ENCODE measurements at regions not wholly inside any gene's neighbourhood (a gene's known extent, or its start where the extent isn't known, plus 50 kb on each side); places are given as distances from the start of the nearest gene placed in this dataset.

GRCh38 chr6:74334722-74335121, 638.7 kb downstream of the CD109 start:
- Histone ChIP-seq H3K4me3 (ENCODE audit: insufficient read depth, low read length) (no peak overlapping the region), H3K79me2 (ENCODE audit: insufficient read depth, low read length) (no peaks in the 10 kb centered on the region), H3K27me3 (ENCODE audit: insufficient read depth, low read length) (no peaks in the 10 kb centered on the region), H3K4me1 (ENCODE audit: insufficient read depth, low read length) (peaks cover 4% of the 10 kb centered on the region), H3K4me2 (ENCODE audit: insufficient read depth, low read length) (no peak overlapping the region), H3K36me3 (ENCODE audit: insufficient read depth, low read length) (no peaks in the 10 kb centered on the region), H3K9me3 (ENCODE audit: low read depth, low read length) (no peaks in the 10 kb centered on the region), H4K20me1 (ENCODE audit: insufficient read depth, low read length) (no peaks in the 10 kb centered on the region), H2AFZ (ENCODE audit: low read length) (no peak overlapping the region), H3K27ac (ENCODE audit: low read depth, low read length) (no peak overlapping the region)
- no peak for DNase-seq (ENCODE audit: insufficient read length, low spot score, missing footprints)
- TF ChIP-seq CTCF (IDR thresholded peaks at IDR 0.05; ENCODE audit: extremely low read depth, low read depth, low read length): no peak

DNA sequence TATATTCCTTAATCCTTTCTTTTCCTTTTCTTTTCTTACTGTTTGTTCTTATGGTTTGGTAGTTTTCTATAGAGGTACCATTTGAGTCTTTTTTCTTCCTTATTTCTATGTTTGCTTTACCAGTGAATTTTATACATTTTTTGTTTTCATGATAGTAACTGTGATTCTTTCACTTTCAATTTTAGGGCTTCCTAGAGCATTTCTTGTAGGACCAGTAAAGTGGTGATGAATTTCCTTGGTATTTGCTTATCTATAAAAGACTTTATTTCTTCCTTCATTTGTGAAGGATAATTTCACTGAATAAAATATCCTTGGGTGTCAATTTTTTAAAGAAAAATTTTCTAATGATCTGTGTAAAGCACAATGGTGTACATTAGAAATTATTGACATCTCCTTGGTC, 637.4 kb downstream of the CD109 start:
- Histone ChIP-seq H3K79me2 (ENCODE audit: insufficient read depth, low read length) (no peaks in the 10 kb centered on the region), H2AFZ (ENCODE audit: low read length) (peak overlapping the region; percentile 48), H3K4me1 (ENCODE audit: insufficient read depth, low read length) (peaks cover 4% of the 10 kb centered on the region), H3K4me2 (ENCODE audit: insufficient read depth, low read length) (peak overlapping the region; percentile 40), H3K36me3 (ENCODE audit: insufficient read depth, low read length) (no peaks in the 10 kb centered on the region), H3K27ac (ENCODE audit: low read depth, low read length) (no peak overlapping the region), H3K9me3 (ENCODE audit: low read depth, low read length) (no peaks in the 10 kb centered on the region), H4K20me1 (ENCODE audit: insufficient read depth, low read length) (no peaks in the 10 kb centered on the region), H3K4me3 (ENCODE audit: insufficient read depth, low read length) (no peak overlapping the region), H3K27me3 (ENCODE audit: insufficient read depth, low read length) (no peaks in the 10 kb centered on the region)
- TF ChIP-seq CTCF (IDR thresholded peaks at IDR 0.05; ENCODE audit: extremely low read depth, low read depth, low read length): no peak
- DNase-seq (ENCODE audit: insufficient read length, low spot score, missing footprints): no peak

DNA sequence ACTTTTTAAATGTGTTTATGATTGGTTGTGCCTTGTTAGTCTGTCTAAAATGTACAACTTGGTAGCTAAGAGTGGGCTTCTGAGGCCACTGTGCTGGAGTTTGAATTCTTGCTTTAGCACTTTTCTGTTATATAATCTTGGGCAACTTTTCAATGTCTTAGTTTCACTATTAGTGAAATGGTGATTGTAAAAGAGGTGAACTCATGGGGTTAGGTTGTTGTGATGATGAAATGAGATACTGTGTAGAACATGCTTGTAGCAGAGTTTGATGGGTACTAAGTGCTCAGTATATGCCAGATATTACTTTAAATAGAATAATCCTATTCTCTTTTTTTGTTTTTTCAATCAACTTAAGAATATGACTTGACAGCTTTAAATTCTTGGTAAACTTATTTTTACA, 624.7 kb downstream of the CD109 start:
- no peak for TF ChIP-seq CTCF (IDR thresholded peaks at IDR 0.05; ENCODE audit: extremely low read depth, low read depth, low read length)
- no peak for DNase-seq (ENCODE audit: insufficient read length, low spot score, missing footprints)

GRCh38 chr6:74320074-74320473, 624.1 kb downstream of the CD109 start:
- TF ChIP-seq CTCF (IDR thresholded peaks at IDR 0.05; ENCODE audit: extremely low read depth, low read depth, low read length): no peak
- Histone ChIP-seq H3K9me3 (ENCODE audit: low read depth, low read length) (no peaks in the 10 kb centered on the region), H4K20me1 (ENCODE audit: insufficient read depth, low read length) (no peaks in the 10 kb centered on the region), H3K36me3 (ENCODE audit: insufficient read depth, low read length) (no peaks in the 10 kb centered on the region), H3K27ac (ENCODE audit: low read depth, low read length) (no peak overlapping the region), H3K27me3 (ENCODE audit: insufficient read depth, low read length) (no peaks in the 10 kb centered on the region), H3K4me2 (ENCODE audit: insufficient read depth, low read length) (no peak overlapping the region), H3K79me2 (ENCODE audit: insufficient read depth, low read length) (no peaks in the 10 kb centered on the region), H3K4me1 (ENCODE audit: insufficient read depth, low read length) (no peaks in the 10 kb centered on the region), H2AFZ (ENCODE audit: low read length) (no peak overlapping the region), H3K4me3 (ENCODE audit: insufficient read depth, low read length) (no peak overlapping the region)
- DNase-seq (ENCODE audit: insufficient read length, low spot score, missing footprints): no peak

More for the DNA sequence above, 624.7 kb downstream of the CD109 start:
- no peaks in the 10 kb centered on the region for H4K20me1 ChIP-seq (ENCODE audit: insufficient read depth, low read length)
- H3K27me3 ChIP-seq (ENCODE audit: insufficient read depth, low read length): no peaks in the 10 kb centered on the region
- no peak overlapping the region for H3K4me2 ChIP-seq (ENCODE audit: insufficient read depth, low read length)
- no peaks in the 10 kb centered on the region for H3K79me2 ChIP-seq (ENCODE audit: insufficient read depth, low read length)
- no peak overlapping the region for H3K27ac ChIP-seq (ENCODE audit: low read depth, low read length)
- no peak overlapping the region for H3K4me3 ChIP-seq (ENCODE audit: insufficient read depth, low read length)
- no peaks in the 10 kb centered on the region for H3K4me1 ChIP-seq (ENCODE audit: insufficient read depth, low read length)
- no peaks in the 10 kb centered on the region for H3K9me3 ChIP-seq (ENCODE audit: low read depth, low read length)
- no peak overlapping the region for H2AFZ ChIP-seq (ENCODE audit: low read length)
- no peaks in the 10 kb centered on the region for H3K36me3 ChIP-seq (ENCODE audit: insufficient read depth, low read length)

Measured in osteoblast (primary cell).